Endothelial cell (in vitro differentiated cells): ENCODE measurements at regions not wholly inside any gene's neighbourhood (a gene's known extent, or its start where the extent isn't known, plus 50 kb on each side); places are given as distances from the start of the nearest gene placed in this dataset.
A peak's percentile ranks its signal among the peaks of the same experiment; 100 is the strongest.

ENCODE experiments used
- DNase-seq: peaks from one replicate; pipeline ENCODE4 v3.0.0; 2021; ENCODE audit warnings: low spot score
- H3K27ac Mint-ChIP-seq: one replicate; pipeline ENCODE4 v1.8.0; 2021; ENCODE audit warnings: mixed read lengths, inconsistent platforms; ENCODE audit not compliant: unreplicated experiment
- H3K27me3 Mint-ChIP-seq: one replicate; pipeline ENCODE4 v1.8.0; 2021; ENCODE audit warnings: mild to moderate bottlenecking, moderate library complexity, mixed read lengths, inconsistent platforms; ENCODE audit not compliant: unreplicated experiment
- H3K36me3 Mint-ChIP-seq: one replicate; pipeline ENCODE4 v1.8.0; 2021; ENCODE audit warnings: mild to moderate bottlenecking, low read depth, mixed read lengths, inconsistent platforms; ENCODE audit not compliant: unreplicated experiment
- H3K4me1 Mint-ChIP-seq: one replicate; pipeline ENCODE4 v1.8.0; 2021; ENCODE audit warnings: mild to moderate bottlenecking, mixed read lengths, inconsistent platforms; ENCODE audit not compliant: unreplicated experiment
- H3K4me3 Mint-ChIP-seq: one replicate; pipeline ENCODE4 v1.8.0; 2021; ENCODE audit warnings: mild to moderate bottlenecking, mixed read lengths, inconsistent platforms; ENCODE audit not compliant: unreplicated experiment
- H3K9me3 Mint-ChIP-seq: one replicate; pipeline ENCODE4 v1.8.0; 2021; ENCODE audit warnings: mixed read lengths, inconsistent platforms; ENCODE audit not compliant: unreplicated experiment
- TF ChIP-seq, protein P1 (sequence below): fragments of 200-600 bp; sonication (generic); IDR thresholded peaks from one replicate; pipeline ENCODE4 v1.5.0; 2021; ENCODE audit warnings: antibody characterized with exemption; ENCODE audit not compliant: unreplicated experiment

DNA sequence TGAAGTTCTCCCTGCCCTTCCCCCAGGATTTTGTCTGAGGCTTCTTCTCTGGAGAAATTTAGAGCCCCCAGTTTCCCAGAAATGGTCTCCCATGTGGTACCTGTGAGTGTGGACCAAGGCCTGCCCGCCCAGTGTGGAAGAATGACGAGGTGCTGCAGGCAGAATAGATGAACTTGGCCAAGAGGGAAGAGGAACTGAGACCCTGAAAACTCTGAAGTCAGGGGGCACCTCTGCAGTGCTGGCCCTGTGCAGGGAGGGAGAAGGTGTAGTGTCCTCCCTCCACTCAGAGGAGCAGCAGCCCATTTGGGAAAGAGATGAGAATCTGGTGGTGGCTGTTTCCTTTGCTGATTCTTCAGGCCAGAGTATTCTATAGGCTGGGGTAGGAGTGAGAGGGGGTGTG is 115.2 kb upstream of the PCGF5 start:
- Mint-ChIP-seq H3K4me3 (no peak overlapping the region), H3K4me1 (peaks cover 43% of the 10 kb centered on the region)
- TF ChIP-seq, protein P1, sequence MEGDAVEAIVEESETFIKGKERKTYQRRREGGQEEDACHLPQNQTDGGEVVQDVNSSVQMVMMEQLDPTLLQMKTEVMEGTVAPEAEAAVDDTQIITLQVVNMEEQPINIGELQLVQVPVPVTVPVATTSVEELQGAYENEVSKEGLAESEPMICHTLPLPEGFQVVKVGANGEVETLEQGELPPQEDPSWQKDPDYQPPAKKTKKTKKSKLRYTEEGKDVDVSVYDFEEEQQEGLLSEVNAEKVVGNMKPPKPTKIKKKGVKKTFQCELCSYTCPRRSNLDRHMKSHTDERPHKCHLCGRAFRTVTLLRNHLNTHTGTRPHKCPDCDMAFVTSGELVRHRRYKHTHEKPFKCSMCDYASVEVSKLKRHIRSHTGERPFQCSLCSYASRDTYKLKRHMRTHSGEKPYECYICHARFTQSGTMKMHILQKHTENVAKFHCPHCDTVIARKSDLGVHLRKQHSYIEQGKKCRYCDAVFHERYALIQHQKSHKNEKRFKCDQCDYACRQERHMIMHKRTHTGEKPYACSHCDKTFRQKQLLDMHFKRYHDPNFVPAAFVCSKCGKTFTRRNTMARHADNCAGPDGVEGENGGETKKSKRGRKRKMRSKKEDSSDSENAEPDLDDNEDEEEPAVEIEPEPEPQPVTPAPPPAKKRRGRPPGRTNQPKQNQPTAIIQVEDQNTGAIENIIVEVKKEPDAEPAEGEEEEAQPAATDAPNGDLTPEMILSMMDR = no peak

DNA sequence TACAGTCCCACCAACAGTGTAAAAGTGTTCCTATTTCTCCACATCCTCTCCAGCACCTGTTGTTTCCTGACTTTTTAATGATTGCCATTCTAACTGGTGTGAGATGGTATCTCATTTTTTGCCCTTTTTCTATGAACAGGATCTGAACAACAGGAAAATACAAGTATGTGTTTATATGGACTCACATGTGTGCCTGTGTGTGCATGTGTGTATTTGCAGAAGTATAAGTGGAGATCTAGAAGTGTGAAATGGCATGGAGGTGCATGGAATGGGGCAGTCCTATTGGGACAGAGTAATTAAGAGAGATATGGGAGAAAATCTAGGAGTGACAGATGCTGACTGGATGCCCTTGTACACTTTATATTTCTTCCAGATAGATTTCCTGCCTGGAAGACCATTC is 111.6 kb upstream of the PCGF5 start:
- H3K36me3 Mint-ChIP-seq = peaks cover 3% of the 10 kb centered on the region

More for the DNA sequence above, 115.2 kb upstream of the PCGF5 start:
- Mint-ChIP-seq H3K9me3 (no peaks in the 10 kb centered on the region), H3K36me3 (peaks cover 3% of the 10 kb centered on the region), H3K27me3 (no peaks in the 10 kb centered on the region), H3K27ac (no peak overlapping the region)
- DNase-seq = no peak

DNA sequence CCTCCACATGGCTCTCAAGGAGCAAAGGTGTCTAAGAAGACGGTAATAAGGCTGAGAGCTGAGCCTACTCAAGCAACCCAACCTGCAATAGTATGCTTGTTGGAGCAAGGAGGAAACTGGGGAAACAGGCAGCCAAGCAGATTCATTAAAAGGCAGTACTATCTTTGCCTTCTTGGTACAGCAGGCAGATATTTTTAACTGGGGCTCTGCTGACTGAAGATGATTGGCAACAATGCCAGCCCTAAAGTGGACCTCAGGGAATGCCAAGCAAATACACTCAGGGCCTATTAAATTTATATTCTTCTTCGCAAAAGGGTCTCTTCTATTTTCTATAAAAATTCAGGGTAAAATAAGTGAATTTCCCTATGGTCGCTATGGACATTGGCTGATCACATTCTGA is 109.4 kb upstream of the PCGF5 start:
- Mint-ChIP-seq H3K9me3 (no peaks in the 10 kb centered on the region), H3K4me3 (no peak overlapping the region), H3K27ac (no peak overlapping the region), H3K27me3 (no peaks in the 10 kb centered on the region), H3K4me1 (peaks cover 7% of the 10 kb centered on the region), H3K36me3 (peaks cover 3% of the 10 kb centered on the region)
- TF ChIP-seq, protein P1 = no peak
- no peak for DNase-seq

More for the DNA sequence above, 111.6 kb upstream of the PCGF5 start:
- TF ChIP-seq, protein P1 = no peak
- H3K9me3 Mint-ChIP-seq = no peaks in the 10 kb centered on the region
- DNase-seq = no peak
- H3K27me3 Mint-ChIP-seq = no peaks in the 10 kb centered on the region
- peak overlapping the region; percentile 83 for H3K27ac Mint-ChIP-seq
- no peak overlapping the region for H3K4me3 Mint-ChIP-seq
- H3K4me1 Mint-ChIP-seq = peaks cover 27% of the 10 kb centered on the region

DNA sequence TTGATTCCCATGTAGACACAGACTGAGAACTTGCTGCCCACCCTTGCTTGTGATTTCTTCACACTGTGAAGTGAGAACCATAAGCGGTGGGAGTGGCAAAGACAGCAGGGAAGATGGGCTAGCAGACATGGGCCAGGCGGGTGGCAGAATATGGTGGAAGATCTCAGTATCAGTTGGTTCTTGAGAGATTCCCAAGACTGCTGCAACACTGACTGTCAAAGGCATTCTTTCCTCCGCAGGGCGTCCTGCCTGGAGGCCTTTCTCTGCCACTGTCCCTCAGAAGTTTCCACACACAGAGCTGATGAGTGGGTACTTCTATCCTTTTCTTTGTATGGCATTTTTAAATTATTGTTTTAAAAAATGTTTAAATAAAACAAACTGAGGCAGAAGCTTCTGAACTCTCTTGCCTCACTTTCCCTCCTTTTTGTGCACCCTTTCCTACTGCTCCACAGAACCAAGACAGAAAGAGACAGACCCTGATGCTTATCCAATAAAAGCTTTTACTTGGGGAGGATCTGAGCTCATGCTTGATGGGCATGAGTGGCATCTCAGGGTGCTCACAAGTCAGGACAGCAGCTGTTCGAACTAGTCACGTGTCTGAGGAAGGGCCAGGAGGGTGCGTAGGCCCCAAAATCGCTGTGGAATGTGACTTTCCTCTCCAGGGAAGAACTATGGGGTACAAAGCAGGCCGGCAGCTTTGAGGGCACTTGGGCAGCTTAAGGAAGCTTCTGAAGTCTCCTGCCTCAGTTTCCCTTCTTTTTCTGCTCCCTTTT is 104.7 kb upstream of the PCGF5 start:
- Mint-ChIP-seq H3K27ac (no peak overlapping the region), H3K27me3 (no peaks in the 10 kb centered on the region)

DNA sequence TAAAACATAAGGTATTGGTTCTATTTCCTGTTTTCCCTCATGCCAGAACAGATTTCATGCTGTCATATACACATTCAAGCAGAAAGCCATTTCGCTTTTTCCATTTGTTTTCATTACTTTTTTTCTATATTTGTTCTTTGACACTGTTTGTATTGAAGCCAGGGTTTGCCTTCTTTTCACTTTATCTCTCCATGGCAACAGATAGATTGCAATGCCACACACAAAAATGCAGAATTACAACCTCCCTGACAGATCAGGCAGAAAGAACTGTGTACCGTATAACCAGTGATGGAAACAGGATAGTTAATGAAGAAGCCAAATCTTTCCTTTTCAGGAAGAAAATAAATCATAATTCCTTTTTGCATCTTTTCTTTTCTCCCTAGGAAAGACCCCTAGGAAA is 103.0 kb upstream of the PCGF5 start:
- DNase-seq = no peak
- H3K4me3 Mint-ChIP-seq = no peak overlapping the region
- H3K27me3 Mint-ChIP-seq = no peaks in the 10 kb centered on the region
- no peak overlapping the region for H3K27ac Mint-ChIP-seq
- no peaks in the 10 kb centered on the region for H3K4me1 Mint-ChIP-seq
- H3K36me3 Mint-ChIP-seq = no peaks in the 10 kb centered on the region
- no peaks in the 10 kb centered on the region for H3K9me3 Mint-ChIP-seq
- TF ChIP-seq, protein P1 = no peak

More for the DNA sequence above, 104.7 kb upstream of the PCGF5 start:
- TF ChIP-seq, protein P1 = no peak
- Mint-ChIP-seq H3K36me3 (no peaks in the 10 kb centered on the region), H3K9me3 (no peaks in the 10 kb centered on the region), H3K4me1 (no peaks in the 10 kb centered on the region), H3K4me3 (no peak overlapping the region)
- DNase-seq = no peak
